AG04450 (cell line): ENCODE measurements at regions not wholly inside any gene's neighbourhood (a gene's known extent, or its start where the extent isn't known, plus 50 kb on each side); places are given as distances from the start of the nearest gene placed in this dataset.
A peak's percentile ranks its signal among the peaks of the same experiment; 100 is the strongest.

Source experiments
- CTCF ChIA-PET: fragments of 300-600, 350-600 bp; formaldehyde crosslinking; extraction: SDS; loops from one replicate; lab custom pipeline; 2022; ENCODE audit warnings: antibody characterized with exemption, inconsistent platforms; lab: Charles Lee
- POLR2A ChIA-PET: fragments of 350-600 bp; formaldehyde crosslinking; extraction: SDS; loops from one replicate; lab custom pipeline; 2021; ENCODE audit warnings: antibody characterized with exemption, inconsistent platforms; lab: Yijun Ruan, JAX
- DNase-seq: peaks from one replicate; pipeline ENCODE4 v3.0.0-alpha.2; 2011; ENCODE audit warnings: low read depth, low spot score
- H3K27ac ChIP-seq: one replicate; pipeline ENCODE4 v1.5.1; 2012; ENCODE audit warnings: low read depth, low read length, control low read depth
- H3K27me3 ChIP-seq: one replicate; pipeline ENCODE4 v1.6.0; 2012; ENCODE audit warnings: low read length; ENCODE audit not compliant: control insufficient read depth, insufficient read depth
- H3K4me3 ChIP-seq: 2 replicates; pipeline ENCODE4 v1.5.1; 2011; ENCODE audit warnings: mild to moderate bottlenecking, low read depth, low read length, control low read depth
- H3K9me3 ChIP-seq: 2 replicates; pipeline ENCODE4 v1.5.1; 2012; ENCODE audit warnings: low read length; ENCODE audit not compliant: control insufficient read depth, insufficient read depth
- CTCF ChIP-seq: IDR thresholded peaks from 2 replicates; pipeline ENCODE4 v1.5.1; 2011; ENCODE audit warnings: low read depth, low read length, control low read depth, inconsistent platforms

- CTCF ChIA-PET = interaction anchor here (1.2 kb wide), 1 partner anchor 135 kb away, joined by 5 read pairs; no protein-coding TSS in a partner anchor
- DNase-seq = no peak
- no peak for TF ChIP-seq CTCF
- POLR2A ChIA-PET = interaction anchor here (0.5 kb wide), 1 partner anchor 120 kb away, joined by 3 read pairs; no protein-coding TSS in a partner anchor
- H3K4me3 ChIP-seq = no peak overlapping the region
- peaks cover 7% of the 10 kb centered on the region for H3K27me3 ChIP-seq
- no peak overlapping the region for H3K27ac ChIP-seq
- no peaks in the 10 kb centered on the region for H3K9me3 ChIP-seq
These were observed 62.0 kb upstream of the KCNK12 start for GRCh38 chr2:47632754-47633153.

- TF ChIP-seq CTCF = no peak
- H3K4me3 ChIP-seq = no peak overlapping the region
- no peak for DNase-seq
- ChIA-PET POLR2A (interaction anchor here (0.7 kb wide), 1 partner anchor 146 kb away, joined by 4 read pairs; no protein-coding TSS in a partner anchor), CTCF (interaction anchor here (1.2 kb wide), 1 partner anchor 136 kb away, joined by 5 read pairs; no protein-coding TSS in a partner anchor)
- no peaks in the 10 kb centered on the region for H3K9me3 ChIP-seq
- H3K27ac ChIP-seq = peak overlapping the region; percentile 2
- peaks cover 3% of the 10 kb centered on the region for H3K27me3 ChIP-seq
These were observed 61.1 kb upstream of the KCNK12 start for GRCh38 chr2:47631792-47632398.

GRCh38 chr2:47631306-47631705 lies 60.5 kb upstream of the KCNK12 start:
- no peak overlapping the region for H3K4me3 ChIP-seq
- no peak overlapping the region for H3K27ac ChIP-seq
- TF ChIP-seq CTCF = no peak
- CTCF ChIA-PET = no interaction called here
- POLR2A ChIA-PET = interaction anchor here (0.7 kb wide), 2 partner anchors 62 to 146 kb away, joined by 3 to 4 read pairs; no protein-coding TSS in a partner anchor
- no peaks in the 10 kb centered on the region for H3K9me3 ChIP-seq
- H3K27me3 ChIP-seq = peaks cover 2% of the 10 kb centered on the region
- no peak for DNase-seq

- peaks cover 6% of the 10 kb centered on the region for H3K27me3 ChIP-seq
- ChIA-PET POLR2A (no interaction called here), CTCF (no interaction called here)
- DNase-seq = no peak
- TF ChIP-seq CTCF = no peak
- H3K27ac ChIP-seq = no peak overlapping the region
- no peak overlapping the region for H3K4me3 ChIP-seq
- H3K9me3 ChIP-seq = no peaks in the 10 kb centered on the region
These were observed 59.0 kb upstream of the KCNK12 start for GRCh38 chr2:47629501-47630460.
